HCT116 (cell line): ENCODE measurements at regions not wholly inside any gene's neighbourhood (a gene's known extent, or its start where the extent isn't known, plus 50 kb on each side); places are given as distances from the start of the nearest gene placed in this dataset.

Experiments
- CEBPB ChIP-seq: IDR thresholded peaks from 2 replicates; pipeline ENCODE4 v1.6.1; 2012; ENCODE audit warnings: low read depth
- POLR2AphosphoS5 ChIP-seq: IDR thresholded peaks from 2 replicates; pipeline ENCODE4 v1.6.1; 2011; ENCODE audit warnings: mild to moderate bottlenecking, low read depth, low read length, moderate library complexity

- no peak for TF ChIP-seq CEBPB
- TF ChIP-seq POLR2AphosphoS5: no peak
Measured at GRCh38 chr2:226450141-226450540, 349.5 kb downstream of the IRS1 start.
